Keratinocyte (primary cell): ENCODE measurements at regions not wholly inside any gene's neighbourhood (a gene's known extent, or its start where the extent isn't known, plus 50 kb on each side); places are given as distances from the start of the nearest gene placed in this dataset.

ENCODE experiments used
- DNase-seq: peaks from one replicate; pipeline ENCODE4 v3.0.0-alpha.2; 2011; ENCODE audit warnings: low read depth, missing footprints, low spot score
- FAIRE-seq: peaks from 2 replicates; lab custom pipeline; 2011; peaks lifted over from hg19 to GRCh38; lab: Jason Lieb, UNC
- H2AFZ ChIP-seq: 2 replicates; pipeline ENCODE4 v1.6.0; 2012; ENCODE audit warnings: low read length, control low read depth, inconsistent platforms; ENCODE audit not compliant: control insufficient read depth
- H3K27ac ChIP-seq: 2 replicates; pipeline ENCODE4 v1.5.1; 2011; ENCODE audit warnings: low read length; ENCODE audit not compliant: control insufficient read depth, insufficient read depth
- H3K27me3 ChIP-seq: 3 replicates; pipeline ENCODE4 v1.6.0; 2011; ENCODE audit warnings: low read length; ENCODE audit not compliant: control insufficient read depth, insufficient read depth; ENCODE audit errors: extremely low read depth
- H3K36me3 ChIP-seq, 2 experiments: 2 replicates in 1 of 2; 3 replicates in 1 of 2; pipeline ENCODE4 v1.5.1; 2011; ENCODE audit warnings: low read length in 2 of 2, mild to moderate bottlenecking in 1 of 2; ENCODE audit not compliant: control insufficient read depth in 2 of 2, insufficient read depth in 2 of 2; ENCODE audit errors: extremely low read depth in 1 of 2
- H3K4me1 ChIP-seq: 3 replicates; pipeline ENCODE4 v1.5.1; 2011; ENCODE audit warnings: low read length; ENCODE audit not compliant: control insufficient read depth, insufficient read depth; ENCODE audit errors: extremely low read depth
- H3K4me2 ChIP-seq: 3 replicates; pipeline ENCODE4 v1.6.0; 2011; ENCODE audit warnings: low read depth, low read length; ENCODE audit not compliant: control insufficient read depth, insufficient read depth; ENCODE audit errors: extremely low read depth
- H3K4me3 ChIP-seq, 3 experiments: fragments of 200-600 bp in 1 of 3; sonication (generic) in 1 of 3; 2 replicates in 2 of 3; 3 replicates in 1 of 3; pipeline ENCODE4 v1.5.1; 2011 to 2016; ENCODE audit warnings: low read length in 3 of 3, mild to moderate bottlenecking in 3 of 3, control low read depth in 2 of 3, inconsistent platforms in 1 of 3, low read depth in 1 of 3, mixed read lengths in 1 of 3, mixed run types in 1 of 3, moderate library complexity in 1 of 3; ENCODE audit not compliant: control insufficient read depth in 2 of 3, insufficient read depth in 2 of 3; ENCODE audit errors: extremely low read depth in 1 of 3
- H3K79me2 ChIP-seq: 2 replicates; pipeline ENCODE4 v1.6.0; 2012; ENCODE audit warnings: low read length; ENCODE audit not compliant: control insufficient read depth, insufficient read depth
- H3K9ac ChIP-seq: 3 replicates; pipeline ENCODE4 v1.6.0; 2011; ENCODE audit warnings: low read length; ENCODE audit not compliant: control insufficient read depth, insufficient read depth; ENCODE audit errors: extremely low read depth
- H3K9me1 ChIP-seq: 3 replicates; pipeline ENCODE4 v1.6.0; 2011; ENCODE audit warnings: low read length; ENCODE audit not compliant: control insufficient read depth, insufficient read depth; ENCODE audit errors: extremely low read depth
- H3K9me3 ChIP-seq: 2 replicates; pipeline ENCODE4 v1.5.1; 2012; ENCODE audit warnings: low read depth, low read length; ENCODE audit not compliant: control insufficient read depth
- H4K20me1 ChIP-seq: 3 replicates; pipeline ENCODE4 v1.6.0; 2011; ENCODE audit warnings: low read length; ENCODE audit not compliant: control insufficient read depth, insufficient read depth; ENCODE audit errors: extremely low read depth
- CTCF ChIP-seq, 3 experiments: IDR thresholded peaks in 1 of 3; conservative IDR thresholded peaks in 1 of 3; optimal IDR thresholded peaks in 1 of 3; 2 replicates in 2 of 3; 3 replicates in 1 of 3; pipeline versions ENCODE3 to v1.5.1; 2011; ENCODE audit warnings: low read length in 3 of 3, mild to moderate bottlenecking in 3 of 3, moderate library complexity in 2 of 3, control low read depth in 1 of 3, inconsistent platforms in 1 of 3; ENCODE audit not compliant: insufficient read depth in 2 of 3; ENCODE audit errors: extremely low read depth in 1 of 3
- EZH2 ChIP-seq: IDR thresholded peaks from one replicate; pipeline ENCODE4 v1.6.1; 2012; ENCODE audit warnings: inconsistent platforms, mild to moderate bottlenecking, low read length, moderate library complexity
- dilution Hi-C: fragments of 300-500 bp; cut with MboI; formaldehyde crosslinking; loops from one replicate; pipeline ENCODE4 v1.7.0; 2020; ENCODE audit warnings: low sequenced_read_pairs; ENCODE audit not compliant: extremely low pct_ligation_motif_present

DNA sequence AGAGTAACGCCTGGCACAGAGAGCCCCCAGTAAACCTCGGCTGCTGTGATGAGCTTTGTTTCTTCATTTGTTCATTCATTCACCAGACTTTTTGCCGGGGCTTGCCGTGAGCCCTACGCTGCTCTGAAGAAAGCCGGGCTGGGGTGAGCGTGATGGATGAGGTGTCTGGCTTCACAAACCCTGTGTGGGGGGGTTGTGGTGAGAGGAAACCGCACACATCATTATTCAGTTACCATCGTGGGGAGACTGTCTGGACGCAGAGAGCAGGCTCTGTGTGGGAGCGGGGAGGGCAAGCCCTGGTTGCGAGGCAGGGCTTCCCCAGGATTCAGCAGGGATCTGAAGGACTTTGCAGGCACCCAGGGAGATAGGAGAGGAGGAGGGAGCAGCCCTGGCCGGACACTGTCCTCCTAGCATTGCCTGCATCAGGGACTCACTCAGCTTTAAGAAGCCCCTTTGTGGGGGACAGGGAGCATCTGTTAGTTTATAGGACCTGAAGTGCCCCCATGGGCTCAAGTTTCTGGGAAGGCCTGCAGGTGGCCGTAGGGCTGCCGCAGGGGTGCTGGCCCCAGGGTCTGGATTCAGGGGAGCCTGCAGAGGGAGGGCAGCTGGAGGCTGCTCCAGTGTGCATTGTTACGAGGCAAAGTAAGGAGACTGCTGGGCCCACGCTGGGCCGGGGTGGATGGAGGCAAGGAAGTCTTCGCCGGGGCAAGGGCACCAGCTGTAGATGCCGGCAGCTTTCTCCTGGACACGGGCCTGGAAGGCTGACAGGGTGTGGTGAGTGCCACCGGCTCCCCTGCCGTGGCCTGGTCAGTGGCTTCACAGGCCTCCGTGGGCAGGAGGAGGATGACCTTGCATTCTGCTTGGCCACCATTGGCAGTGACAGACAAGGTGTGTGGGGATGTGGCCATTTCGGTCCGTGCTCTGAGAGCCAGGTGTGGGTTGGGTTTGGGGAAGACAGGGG, 334.5 kb downstream of the SEC14L1 start:
- dilution Hi-C loops = no loop called here
- DNase-seq = no peak
- Histone ChIP-seq H3K4me3 (no peak overlapping the region), H3K9me3 (no peaks in the 10 kb centered on the region), H4K20me1 (peaks cover 21% of the 10 kb centered on the region), H3K27me3 (no peaks in the 10 kb centered on the region), H2AFZ (no peak overlapping the region), H3K79me2 (peaks cover 58% of the 10 kb centered on the region), H3K9ac (peak overlapping the region; percentile 47), H3K27ac (peak overlapping the region; percentile 79), H3K36me3 (peaks cover 0 to 5% of the 10 kb centered on the region in 2 experiments), H3K9me1 (peaks cover 27% of the 10 kb centered on the region), H3K4me2 (peak overlapping the region; percentile 70), H3K4me1 (peaks cover 87% of the 10 kb centered on the region)
- TF ChIP-seq CTCF (optimal IDR thresholded peaks at IDR 0.05 in 1 of 3, IDR thresholded peaks at IDR 0.05 in 1 of 3, conservative IDR thresholded peaks at IDR 0.05 in 1 of 3; ENCODE audit: extremely low read depth in 1 of 3, insufficient read depth in 2 of 3, low read length in 3 of 3) (no peak), EZH2 (no peak)
- peak; percentile 52 for FAIRE-seq

GRCh38 chr17:77476006-77476405, 335.2 kb downstream of the SEC14L1 start:
- Histone ChIP-seq H3K9me1 (peaks cover 21% of the 10 kb centered on the region), H2AFZ (no peak overlapping the region), H3K36me3 (peaks cover 0 to 5% of the 10 kb centered on the region in 2 experiments), H3K4me2 (peak overlapping the region; percentile 70), H4K20me1 (peaks cover 21% of the 10 kb centered on the region), H3K27me3 (no peaks in the 10 kb centered on the region), H3K4me1 (peaks cover 80% of the 10 kb centered on the region), H3K9ac (peak overlapping the region; percentile 41), H3K9me3 (no peaks in the 10 kb centered on the region), H3K79me2 (peaks cover 59% of the 10 kb centered on the region), H3K27ac (peak overlapping the region; percentile 79), H3K4me3 (no peak overlapping the region)
- DNase-seq = no peak
- dilution Hi-C loops = no loop called here
- FAIRE-seq = no peak
- TF ChIP-seq EZH2 (no peak), CTCF (optimal IDR thresholded peaks at IDR 0.05 in 1 of 3, IDR thresholded peaks at IDR 0.05 in 1 of 3, conservative IDR thresholded peaks at IDR 0.05 in 1 of 3; ENCODE audit: extremely low read depth in 1 of 3, insufficient read depth in 2 of 3, low read length in 3 of 3) (no peak)
